ENCODE measurements at regions not wholly inside any gene's neighbourhood (a gene's known extent, or its start where the extent isn't known, plus 50 kb on each side); places are given as distances from the start of the nearest gene placed in this dataset.

- TF ChIP-seq, protein P1, sequence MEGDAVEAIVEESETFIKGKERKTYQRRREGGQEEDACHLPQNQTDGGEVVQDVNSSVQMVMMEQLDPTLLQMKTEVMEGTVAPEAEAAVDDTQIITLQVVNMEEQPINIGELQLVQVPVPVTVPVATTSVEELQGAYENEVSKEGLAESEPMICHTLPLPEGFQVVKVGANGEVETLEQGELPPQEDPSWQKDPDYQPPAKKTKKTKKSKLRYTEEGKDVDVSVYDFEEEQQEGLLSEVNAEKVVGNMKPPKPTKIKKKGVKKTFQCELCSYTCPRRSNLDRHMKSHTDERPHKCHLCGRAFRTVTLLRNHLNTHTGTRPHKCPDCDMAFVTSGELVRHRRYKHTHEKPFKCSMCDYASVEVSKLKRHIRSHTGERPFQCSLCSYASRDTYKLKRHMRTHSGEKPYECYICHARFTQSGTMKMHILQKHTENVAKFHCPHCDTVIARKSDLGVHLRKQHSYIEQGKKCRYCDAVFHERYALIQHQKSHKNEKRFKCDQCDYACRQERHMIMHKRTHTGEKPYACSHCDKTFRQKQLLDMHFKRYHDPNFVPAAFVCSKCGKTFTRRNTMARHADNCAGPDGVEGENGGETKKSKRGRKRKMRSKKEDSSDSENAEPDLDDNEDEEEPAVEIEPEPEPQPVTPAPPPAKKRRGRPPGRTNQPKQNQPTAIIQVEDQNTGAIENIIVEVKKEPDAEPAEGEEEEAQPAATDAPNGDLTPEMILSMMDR (IDR thresholded peaks at IDR 0.05; ENCODE audit: low read depth, low read length, missing control alignments) = no peak
- H3K4me3 ChIP-seq (replicated peaks; ENCODE audit: low read depth, low read length) = no peak overlapping the region
- no peak for DNase-seq (ENCODE audit: extremely low read depth, low read depth)
Observed at GRCh38 chr2:35714883-35715282, 640.7 kb upstream of the CRIM1 start.

DNA sequence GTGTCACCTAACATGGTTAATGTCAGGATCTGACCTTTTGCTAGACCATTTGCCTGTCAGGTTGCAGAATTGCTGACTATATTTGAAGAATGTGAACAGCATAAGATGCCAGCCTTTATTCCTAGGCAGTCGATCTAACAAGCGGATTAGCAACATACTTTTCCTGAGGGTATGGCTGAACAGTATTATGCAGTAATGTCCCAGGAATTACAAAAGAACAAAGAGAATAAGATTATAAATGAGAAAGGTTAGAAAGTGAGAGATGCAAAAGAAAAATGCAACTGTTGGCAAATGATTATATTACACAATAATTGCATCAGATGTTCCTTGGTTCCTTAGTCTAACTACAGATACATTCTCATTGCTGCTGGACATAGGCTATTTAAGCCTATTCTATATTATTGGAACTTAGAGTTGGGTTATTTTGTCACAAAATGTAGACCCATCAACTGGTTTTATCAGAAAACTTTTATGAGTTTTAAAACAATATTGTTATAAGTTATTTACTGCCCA, 647.1 kb upstream of the CRIM1 start:
- H3K4me3 ChIP-seq (replicated peaks; ENCODE audit: low read depth, low read length) = no peak overlapping the region
- TF ChIP-seq, protein P1 (IDR thresholded peaks at IDR 0.05; ENCODE audit: low read depth, low read length, missing control alignments) = no peak
- no peak for DNase-seq (ENCODE audit: extremely low read depth, low read depth)

GRCh38 chr2:35688309-35688708, 667.3 kb upstream of the CRIM1 start:
- TF ChIP-seq, protein P1 (IDR thresholded peaks at IDR 0.05; ENCODE audit: low read depth, low read length, missing control alignments) = no peak
- no peak for DNase-seq (ENCODE audit: extremely low read depth, low read depth)
- no peak overlapping the region for H3K4me3 ChIP-seq (replicated peaks; ENCODE audit: low read depth, low read length)

DNA sequence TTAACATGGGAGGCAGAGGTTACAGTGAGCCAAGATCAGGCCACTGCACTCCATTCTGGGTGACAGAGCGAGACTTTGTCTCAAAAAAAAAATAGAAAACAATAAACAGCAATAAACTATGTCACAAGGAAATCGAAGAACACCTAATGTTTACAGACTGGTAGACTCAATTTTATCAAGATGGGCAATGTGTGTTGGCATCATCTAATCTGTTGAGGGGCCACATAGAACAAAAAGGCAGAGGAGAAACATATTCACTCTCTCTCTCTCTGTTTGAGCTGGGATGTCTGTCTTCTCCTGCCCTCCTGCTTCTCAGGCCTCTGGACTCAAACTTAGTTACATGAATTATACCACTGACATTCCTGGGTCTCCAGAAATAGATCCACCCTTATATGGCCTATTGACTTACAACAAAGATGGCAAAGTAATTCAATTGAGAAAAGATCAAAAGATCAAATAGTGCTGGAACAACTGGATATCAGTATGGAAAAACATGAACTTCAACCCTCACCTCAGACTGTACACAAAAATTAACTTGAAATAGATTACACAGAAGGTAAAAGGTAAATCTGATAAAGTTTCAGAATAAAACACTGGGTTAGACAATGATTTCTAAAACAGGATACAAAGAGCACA, 703.8 kb upstream of the CRIM1 start:
- no peak overlapping the region for H3K4me3 ChIP-seq (replicated peaks; ENCODE audit: low read depth, low read length)
- TF ChIP-seq, protein P1 (IDR thresholded peaks at IDR 0.05; ENCODE audit: low read depth, low read length, missing control alignments) = no peak
- no peak for DNase-seq (ENCODE audit: extremely low read depth, low read depth)

DNA sequence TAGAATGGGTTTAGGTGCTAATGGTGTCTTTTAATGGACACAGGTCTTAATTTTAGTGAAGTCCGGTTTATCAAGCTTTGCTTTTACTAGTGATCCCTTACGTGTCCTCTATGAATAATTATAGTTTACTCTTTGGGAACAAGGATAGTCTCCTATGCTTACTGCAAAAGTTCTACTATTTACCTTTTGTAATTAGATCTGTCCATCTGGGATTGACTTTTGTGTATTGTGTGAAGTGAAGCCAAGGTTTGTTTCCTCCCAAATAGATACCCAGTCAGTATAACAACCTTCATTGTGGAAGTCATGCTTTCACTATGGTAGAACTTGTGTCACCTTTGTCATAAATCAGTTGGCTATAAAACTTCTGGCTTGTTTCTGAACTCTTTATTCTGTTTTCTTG, 740.9 kb upstream of the CRIM1 start:
- H3K4me3 ChIP-seq (replicated peaks; ENCODE audit: low read depth, low read length) = no peak overlapping the region
- DNase-seq (ENCODE audit: extremely low read depth, low read depth) = no peak
- TF ChIP-seq, protein P1 (IDR thresholded peaks at IDR 0.05; ENCODE audit: low read depth, low read length, missing control alignments) = no peak

DNA sequence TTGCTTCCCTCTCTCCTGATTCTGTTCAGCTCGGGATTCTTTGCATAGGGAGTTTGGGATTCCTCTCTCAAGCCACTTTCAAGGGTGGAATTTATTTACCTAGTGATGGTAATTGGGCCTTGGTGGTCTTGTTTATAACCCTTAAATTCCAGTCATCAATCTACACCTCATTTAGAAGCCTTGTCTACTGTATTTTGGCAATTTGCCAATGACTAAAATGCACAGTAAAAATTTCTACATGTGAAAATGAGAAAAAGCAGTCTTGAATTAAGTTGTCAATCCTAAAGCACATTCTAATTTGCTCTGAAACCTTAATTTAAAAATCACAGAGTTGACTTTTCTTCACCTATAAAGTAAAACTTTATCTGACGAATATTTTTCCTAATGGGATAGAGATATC, 749.2 kb upstream of the CRIM1 start:
- H3K4me3 ChIP-seq (replicated peaks; ENCODE audit: low read depth, low read length) = no peak overlapping the region
- DNase-seq (ENCODE audit: extremely low read depth, low read depth) = no peak
- TF ChIP-seq, protein P1 (IDR thresholded peaks at IDR 0.05; ENCODE audit: low read depth, low read length, missing control alignments) = no peak

DNA sequence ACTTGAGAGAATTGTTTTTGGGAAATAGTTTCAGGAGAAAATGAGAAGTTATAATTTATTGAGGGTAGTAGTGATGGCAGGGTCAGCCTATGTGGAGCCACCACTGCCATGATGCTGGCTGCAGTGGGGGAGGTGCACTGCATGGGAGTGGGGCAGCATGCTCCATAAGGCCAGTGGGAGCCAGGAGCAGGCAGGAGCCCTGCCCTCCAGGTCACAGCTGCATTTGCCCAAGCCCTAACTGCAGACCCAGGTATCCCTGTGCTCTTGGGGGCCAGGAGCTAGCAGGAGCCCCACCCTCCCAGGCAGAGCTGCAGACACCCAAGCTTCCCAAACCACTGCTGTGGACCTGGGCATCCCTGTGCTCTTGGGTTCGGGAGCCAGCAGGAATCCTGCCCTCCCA, 757.3 kb upstream of the CRIM1 start:
- TF ChIP-seq, protein P1 (IDR thresholded peaks at IDR 0.05; ENCODE audit: low read depth, low read length, missing control alignments) = no peak
- DNase-seq (ENCODE audit: extremely low read depth, low read depth) = no peak
- H3K4me3 ChIP-seq (replicated peaks; ENCODE audit: low read depth, low read length) = no peak overlapping the region

All from HFF-Myc (cell line).